GM12875 (cell line): ENCODE measurements at regions not wholly inside any gene's neighbourhood (a gene's known extent, or its start where the extent isn't known, plus 50 kb on each side); places are given as distances from the start of the nearest gene placed in this dataset.

ENCODE experiments used
- H3K4me3 ChIP-seq: one replicate; pipeline ENCODE4 v1.5.1; 2011; ENCODE audit warnings: low read depth, low read length, control low read depth
- CTCF ChIP-seq: IDR thresholded peaks from 2 replicates; pipeline ENCODE4 v1.5.1; 2011; ENCODE audit warnings: low read depth, mild to moderate bottlenecking, control low read depth, inconsistent platforms, low read length, moderate library complexity, borderline replicate concordance; ENCODE audit not compliant: insufficient read depth

GRCh38 chr4:85106166-85106565 lies 139.7 kb upstream of the WDFY3 start:
- no peak for TF ChIP-seq CTCF
- no peak overlapping the region for H3K4me3 ChIP-seq

GRCh38 chr4:85106805-85107336 lies 140.4 kb upstream of the WDFY3 start:
- no peak for TF ChIP-seq CTCF

DNA sequence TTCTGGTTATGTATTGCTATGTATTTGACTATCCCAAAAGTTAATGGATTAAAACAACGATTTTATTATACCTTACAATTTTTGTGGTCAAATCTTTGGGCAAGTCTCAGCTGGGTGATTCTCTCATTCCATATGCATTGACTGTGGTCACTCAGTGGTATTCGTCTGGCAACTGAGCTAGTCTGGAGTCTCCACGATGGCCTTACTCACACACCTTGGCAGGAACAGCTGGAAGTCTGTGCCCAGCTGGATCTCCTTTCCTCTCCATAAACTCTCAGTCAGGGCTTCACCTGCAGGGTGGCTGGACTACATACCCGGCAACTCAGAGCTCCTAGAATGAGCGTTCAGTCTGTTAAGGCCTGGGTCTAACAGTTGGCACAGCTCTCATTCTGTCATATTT lies 141.1 kb upstream of the WDFY3 start:
- TF ChIP-seq CTCF, result no peak
- no peak overlapping the region for H3K4me3 ChIP-seq

More at GRCh38 chr4:85106805-85107336, 140.4 kb upstream of the WDFY3 start:
- no peak overlapping the region for H3K4me3 ChIP-seq

- no peak overlapping the region for H3K4me3 ChIP-seq
- TF ChIP-seq CTCF, result no peak
These were observed 147.2 kb upstream of the WDFY3 start for GRCh38 chr4:85113706-85114105.

- TF ChIP-seq CTCF, result no peak
- H3K4me3 ChIP-seq, result no peak overlapping the region
These were observed 148.0 kb upstream of the WDFY3 start for GRCh38 chr4:85114526-85114925.

- TF ChIP-seq CTCF, result no peak
These were observed 149.5 kb upstream of the WDFY3 start for GRCh38 chr4:85116008-85116407.

DNA sequence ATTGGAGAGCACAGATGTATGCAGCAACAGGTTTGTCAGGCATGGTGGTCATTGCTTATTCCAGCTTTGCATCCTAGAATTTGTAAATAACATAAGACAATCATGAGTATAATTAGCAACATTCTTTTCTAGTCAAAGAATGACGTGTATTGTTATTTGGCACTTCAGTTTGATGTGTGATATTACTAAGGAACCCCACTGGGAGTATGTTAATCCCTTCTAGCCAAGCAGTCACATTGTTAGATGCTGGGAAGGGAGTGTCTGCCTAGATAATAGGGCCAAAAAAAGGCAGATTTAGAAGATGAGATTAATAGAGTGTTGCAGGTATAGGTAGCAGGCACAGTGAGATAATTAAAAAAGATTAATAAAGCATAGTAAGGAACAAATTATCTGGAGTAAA lies 159.2 kb upstream of the WDFY3 start:
- H3K4me3 ChIP-seq, result no peak overlapping the region
- TF ChIP-seq CTCF, result no peak

More at GRCh38 chr4:85116008-85116407, 149.5 kb upstream of the WDFY3 start:
- H3K4me3 ChIP-seq, result no peak overlapping the region
